GM21447 (cell line): ENCODE measurements at regions not wholly inside any gene's neighbourhood (a gene's known extent, or its start where the extent isn't known, plus 50 kb on each side); places are given as distances from the start of the nearest gene placed in this dataset.
"Not testable (repeated sequence)": the region's sequence is repeated elsewhere in the genome, so short reads cannot be mapped to it uniquely, and the experiment has no call there.

Experiments used
- ATAC-seq: cut with Tn5 transposase; IDR thresholded peaks from one replicate; pipeline ENCODE4 v1.9.1; 2021; ENCODE audit not compliant: unreplicated experiment

DNA sequence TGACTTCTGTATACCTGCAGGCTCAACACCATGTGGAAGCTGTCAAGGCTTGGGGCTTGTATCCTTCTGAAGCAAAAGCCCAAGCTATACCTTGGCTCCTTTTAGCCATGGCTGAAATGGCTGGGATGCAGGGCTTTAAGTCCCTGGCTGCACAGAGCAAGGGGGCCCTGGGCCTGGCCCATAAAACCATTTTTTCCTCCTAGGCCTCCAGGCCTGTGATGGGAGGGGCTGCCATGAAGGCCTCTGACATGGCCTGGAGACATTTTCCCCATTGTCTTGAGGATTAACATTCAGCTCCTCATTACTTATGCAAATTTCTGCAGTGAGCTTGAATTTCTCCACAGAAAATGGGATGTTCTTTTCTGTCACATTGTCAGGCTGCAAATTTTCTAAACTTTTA lies 878.0 kb upstream of the SOX11 start:
- ATAC-seq = not testable (repeated sequence)

DNA sequence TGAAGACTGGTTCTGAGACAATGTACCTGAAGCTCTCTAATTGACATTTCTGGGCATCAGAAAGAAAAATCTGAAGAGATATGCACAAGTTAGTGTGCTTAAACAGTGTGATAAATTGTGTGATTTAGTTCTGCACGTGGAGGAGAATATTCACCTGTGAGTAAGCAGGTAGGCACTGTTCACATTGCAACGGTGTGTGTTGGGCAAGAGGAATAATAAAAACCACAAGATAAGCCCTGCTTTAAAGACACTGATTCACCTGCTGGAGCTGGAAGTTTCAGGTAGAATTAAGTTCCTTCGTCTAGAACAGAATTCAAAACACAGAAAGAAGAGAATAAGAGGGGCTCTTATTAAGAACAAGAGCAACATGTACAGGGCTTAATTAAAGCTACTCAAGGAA lies 864.3 kb upstream of the SOX11 start:
- ATAC-seq = no peak

DNA sequence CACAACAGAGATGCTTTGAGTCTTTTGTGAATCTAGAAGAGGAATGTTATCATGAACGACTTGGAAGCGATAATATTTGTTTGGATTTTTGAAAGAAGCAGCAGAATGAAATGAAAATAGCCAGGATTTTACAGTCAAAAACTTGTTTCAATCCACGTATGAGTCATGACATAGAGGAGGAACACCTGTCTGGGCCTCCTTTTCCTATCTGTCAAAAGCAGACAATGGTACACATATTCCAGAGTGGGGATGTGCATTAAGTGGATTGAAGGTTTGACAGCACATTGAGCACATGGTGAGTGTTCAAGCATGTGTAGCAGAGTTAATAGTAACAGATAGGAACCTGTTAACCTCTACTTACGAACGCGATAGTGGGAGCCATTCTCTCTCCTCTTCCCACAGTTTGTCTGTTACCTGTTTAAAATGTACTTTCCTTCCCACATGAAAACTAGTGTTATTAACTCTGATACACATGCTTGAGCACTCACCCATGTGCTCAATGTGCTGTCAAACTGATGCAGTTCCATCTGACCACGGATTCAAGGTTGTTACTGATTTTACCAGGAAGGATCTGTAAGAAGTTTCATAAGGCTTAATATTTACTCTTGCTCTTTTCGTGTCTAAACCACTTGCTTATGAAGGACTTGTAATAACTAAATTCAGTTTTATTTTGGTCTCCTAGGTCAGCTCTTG lies 863.4 kb upstream of the SOX11 start:
- no peak for ATAC-seq

DNA sequence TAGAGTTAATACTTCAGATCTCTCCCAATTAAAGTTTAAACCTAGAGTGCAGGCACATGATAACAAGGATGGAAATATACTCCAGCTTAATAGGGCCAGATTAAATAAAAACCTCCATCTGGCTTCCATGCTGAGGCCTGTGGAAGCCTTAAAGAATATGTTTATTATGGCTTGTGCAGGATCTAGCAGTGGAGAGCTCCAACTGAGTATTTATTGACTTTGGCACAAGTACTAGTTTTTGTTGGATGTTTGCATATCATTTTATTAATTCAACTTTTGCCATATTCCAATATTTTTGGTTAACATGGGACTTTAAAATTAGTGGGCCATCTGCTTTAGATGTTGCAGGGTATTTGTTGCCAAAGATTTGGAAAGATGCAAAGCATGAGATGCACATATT lies 860.4 kb upstream of the SOX11 start:
- ATAC-seq = no peak

DNA sequence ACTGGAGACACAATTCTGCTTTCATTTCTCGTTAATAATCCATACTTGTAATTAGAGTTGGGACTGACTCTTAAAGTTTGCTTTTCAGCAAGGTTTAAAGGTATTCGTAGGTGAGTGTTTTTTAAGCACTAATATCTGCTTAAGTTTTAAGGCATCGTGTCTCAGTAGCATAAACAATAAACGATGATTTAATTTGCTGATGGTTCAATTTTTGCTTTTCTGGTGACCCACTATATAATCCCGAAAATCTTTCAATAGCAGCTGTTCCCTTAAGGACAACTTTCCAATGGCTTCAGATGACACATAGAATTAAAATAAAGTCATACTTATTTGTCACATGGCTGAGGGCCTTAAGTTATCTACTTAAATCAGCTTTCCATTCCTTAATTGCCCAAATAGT lies 859.5 kb upstream of the SOX11 start:
- no peak for ATAC-seq

DNA sequence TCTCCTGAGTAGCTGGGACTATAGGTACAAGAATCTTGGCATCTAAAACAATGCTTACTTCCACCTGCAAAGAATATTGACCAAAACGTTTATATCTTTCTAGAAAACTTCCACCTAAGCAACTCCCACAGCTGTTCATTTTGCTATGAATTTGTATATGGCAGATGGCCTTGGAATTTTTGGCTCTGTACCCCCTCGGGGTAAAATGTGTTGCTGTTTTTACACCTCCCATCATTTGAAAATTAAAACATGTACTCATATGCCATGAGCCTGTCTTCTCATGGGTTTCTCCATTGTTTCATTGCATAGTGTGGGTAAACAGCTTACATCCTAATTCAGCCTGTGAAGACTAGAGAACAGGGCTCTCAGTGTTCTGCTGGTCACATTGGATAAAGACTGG lies 853.6 kb upstream of the SOX11 start:
- no peak for ATAC-seq

DNA sequence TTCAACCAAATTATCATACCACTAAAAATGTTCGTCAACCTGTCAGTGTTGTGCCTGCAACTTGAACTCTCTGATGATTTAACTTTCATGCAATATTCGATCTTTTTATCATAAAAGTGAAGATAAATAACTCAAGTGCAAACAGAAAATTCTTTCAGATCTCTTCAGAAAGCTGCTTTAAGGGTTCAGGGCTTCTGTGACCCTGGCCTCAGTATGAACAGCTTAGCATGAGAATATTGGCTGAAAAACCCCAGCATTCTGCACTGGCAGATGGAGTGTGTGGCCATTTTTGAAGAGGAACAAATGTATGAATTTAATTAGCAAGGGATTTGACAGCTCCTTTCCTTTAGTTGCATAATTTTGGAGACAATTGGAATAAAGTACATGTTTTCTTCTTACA lies 851.4 kb upstream of the SOX11 start:
- ATAC-seq = no peak

DNA sequence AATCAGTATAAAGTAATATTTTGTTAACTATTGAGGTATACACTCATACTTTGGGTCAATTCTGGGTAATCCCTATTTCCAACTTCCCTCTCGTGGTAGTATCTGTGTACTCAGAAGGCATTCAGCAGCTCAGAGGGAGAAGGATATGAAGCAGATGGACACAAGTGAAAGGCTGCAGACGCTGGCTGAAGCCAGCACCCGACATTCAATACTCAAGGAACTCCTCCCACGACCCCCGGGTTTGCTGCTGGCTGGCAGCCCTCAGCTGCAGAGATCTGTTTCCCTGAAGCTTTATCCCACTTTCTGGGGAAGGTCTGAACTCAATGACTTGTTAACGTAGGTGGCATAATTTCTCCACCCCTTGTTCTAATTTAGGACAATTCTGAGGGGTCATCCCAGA lies 847.3 kb upstream of the SOX11 start:
- ATAC-seq = no peak

DNA sequence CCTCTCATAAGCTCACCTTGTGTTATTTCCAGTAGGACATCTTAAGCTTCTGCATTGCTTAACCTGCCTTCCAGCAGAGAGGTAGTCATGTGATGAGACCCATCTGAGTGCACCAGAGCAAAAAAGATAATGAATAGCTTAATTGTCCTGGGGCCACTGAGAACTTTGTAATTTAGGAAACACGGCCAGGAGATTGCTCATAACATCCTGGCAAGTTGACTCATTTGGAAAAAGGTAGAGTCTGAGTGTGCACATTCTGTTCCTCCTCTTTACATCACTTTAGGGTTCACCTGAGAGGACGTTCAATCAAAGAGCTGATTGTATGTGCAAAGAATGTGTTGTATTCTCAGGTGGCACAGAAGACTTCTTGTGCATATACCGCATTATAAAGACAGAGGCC lies 830.2 kb upstream of the SOX11 start:
- no peak for ATAC-seq

DNA sequence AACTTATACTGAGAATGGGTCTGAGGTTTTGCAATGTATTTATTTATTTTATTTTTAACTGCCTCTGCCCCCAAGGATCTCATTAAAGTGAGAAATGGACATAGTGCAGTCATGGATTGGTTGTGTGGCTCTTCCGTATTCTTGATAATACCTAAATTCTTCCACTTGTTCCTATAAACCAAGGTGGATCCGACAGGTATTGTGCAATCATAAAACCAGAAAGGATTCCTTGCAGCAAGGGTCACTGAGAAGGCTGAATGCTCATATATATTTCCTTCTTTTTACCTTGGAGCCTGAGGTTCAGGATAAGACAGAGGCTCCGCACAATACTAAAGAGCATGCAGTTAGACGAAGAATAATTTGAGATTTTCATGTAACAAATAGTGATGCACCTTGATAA lies 826.0 kb upstream of the SOX11 start:
- ATAC-seq = no peak

DNA sequence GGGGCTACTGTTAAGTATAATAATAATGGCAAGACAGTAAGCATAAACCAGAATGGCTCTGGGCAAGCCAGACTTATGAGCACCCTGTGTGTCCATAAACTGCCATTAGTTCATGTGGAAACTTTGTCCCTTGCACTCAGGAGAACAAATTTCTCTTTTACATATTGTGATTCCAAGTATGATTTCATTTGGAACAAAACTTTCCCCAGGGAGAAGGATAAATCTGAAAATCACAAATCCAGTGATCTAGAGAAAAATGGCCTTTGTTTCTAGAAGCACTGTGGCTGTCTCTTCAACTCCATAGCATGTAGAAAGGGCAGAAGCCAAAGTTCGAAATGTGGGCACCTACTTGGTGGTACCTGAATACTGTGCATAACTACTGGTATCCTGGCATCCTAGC lies 823.7 kb upstream of the SOX11 start:
- ATAC-seq = no peak

DNA sequence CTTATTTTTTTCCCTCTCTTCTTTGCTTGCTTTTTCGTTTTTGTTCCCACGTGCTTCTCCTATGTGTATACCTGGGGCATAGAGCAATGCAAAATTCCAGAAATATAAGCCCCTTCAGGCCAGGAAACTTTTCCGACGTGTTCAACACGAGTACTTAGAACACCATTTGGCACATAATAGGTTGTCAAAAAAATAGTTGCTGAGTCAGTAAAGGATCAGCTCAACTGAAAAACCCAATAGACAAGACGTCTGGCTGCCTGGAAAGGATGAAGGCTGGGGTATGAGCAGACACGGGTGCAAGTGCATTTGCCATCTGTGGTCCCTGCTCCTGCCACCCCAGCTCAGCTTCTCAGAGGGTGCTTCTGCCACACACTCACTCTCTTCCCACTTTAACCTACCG lies 823.0 kb upstream of the SOX11 start:
- no peak for ATAC-seq

DNA sequence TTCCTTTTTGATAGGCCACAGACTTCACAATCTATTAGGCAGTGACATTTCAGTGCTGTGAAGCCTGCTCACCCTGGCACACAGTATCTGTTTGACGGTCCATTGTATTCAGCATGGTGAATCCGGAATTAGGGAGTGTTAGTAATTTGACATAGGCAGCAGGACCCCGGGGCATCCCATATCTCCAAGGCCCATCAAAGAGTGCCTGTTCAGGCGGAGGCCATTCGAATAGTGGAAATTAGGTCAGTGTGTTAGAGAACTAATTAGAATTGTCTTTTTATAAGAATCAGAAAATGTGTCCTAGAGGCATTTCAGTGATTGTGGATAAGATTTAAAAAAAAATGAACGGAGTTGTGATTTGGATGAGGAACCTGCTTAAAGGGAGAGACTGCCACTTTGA lies 818.8 kb upstream of the SOX11 start:
- no peak for ATAC-seq

DNA sequence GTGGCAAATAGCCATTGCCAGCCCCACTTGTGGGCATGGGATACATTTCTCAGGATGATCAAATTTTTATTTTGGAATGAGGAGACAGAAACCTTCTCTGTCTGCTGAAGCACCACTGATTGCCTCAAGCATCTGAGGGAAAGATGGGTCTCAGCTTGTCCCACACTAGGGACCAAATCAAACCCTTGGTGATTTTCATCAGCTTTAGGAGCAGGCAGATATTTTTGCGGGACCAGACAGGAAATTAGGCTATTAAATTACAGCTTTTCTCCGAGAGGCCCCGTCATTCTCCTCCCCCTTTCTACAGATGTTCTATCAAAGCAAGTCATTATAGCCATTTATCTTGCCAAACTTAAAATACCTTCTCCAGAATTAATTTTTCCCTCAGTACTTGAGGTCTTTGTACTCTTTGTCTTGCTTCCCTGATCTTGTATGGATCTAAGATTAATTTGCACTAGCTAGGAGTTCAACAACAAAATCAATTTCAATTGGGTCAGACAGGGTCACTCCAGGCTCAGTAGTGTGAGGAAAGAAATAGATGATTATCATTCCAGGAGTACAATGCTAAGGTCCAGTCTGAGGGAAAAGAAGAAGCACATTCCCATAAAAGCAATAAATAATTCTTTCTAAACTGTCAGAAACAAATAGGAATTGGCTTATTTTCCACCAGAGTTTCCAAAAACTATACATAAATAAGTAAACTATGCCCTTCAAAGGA lies 818.1 kb upstream of the SOX11 start:
- ATAC-seq = no peak

DNA sequence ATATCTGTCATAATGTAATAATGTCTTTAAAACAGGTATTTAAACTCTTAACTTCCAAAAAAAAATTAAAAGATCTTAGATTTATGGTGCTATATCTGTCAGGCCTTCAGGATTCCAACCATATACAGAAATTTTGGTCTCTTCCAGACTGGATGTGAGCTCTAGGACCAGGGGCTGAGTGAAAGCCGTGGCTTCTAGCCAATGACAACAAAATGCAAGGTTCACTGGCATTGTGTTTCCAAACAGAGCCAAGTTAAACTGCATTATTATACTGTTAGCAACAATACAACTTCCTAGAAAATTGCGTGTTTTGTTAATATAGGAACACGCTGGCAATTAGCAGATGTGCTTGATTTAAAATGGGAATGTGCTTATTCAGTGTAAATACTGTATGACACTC lies 809.8 kb upstream of the SOX11 start:
- no peak for ATAC-seq

DNA sequence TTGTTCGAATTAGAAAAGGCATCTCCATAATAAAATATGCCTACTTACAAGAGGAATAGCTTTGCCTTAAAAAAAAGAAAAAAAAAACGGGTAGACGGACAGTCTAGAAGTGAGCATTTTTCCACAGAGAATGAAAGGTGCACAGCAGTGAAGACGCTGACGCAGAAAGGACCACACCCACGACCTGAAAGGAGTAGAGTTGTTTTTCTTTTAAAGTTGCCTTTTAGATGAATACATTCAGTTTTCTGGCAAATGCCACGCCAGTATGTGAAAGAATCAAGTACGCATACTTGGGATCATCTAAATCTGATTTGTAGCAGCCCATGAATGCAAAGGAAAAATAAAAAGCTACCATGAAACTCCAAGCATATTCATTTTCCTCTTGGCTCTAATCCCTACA lies 809.2 kb upstream of the SOX11 start:
- ATAC-seq = no peak

DNA sequence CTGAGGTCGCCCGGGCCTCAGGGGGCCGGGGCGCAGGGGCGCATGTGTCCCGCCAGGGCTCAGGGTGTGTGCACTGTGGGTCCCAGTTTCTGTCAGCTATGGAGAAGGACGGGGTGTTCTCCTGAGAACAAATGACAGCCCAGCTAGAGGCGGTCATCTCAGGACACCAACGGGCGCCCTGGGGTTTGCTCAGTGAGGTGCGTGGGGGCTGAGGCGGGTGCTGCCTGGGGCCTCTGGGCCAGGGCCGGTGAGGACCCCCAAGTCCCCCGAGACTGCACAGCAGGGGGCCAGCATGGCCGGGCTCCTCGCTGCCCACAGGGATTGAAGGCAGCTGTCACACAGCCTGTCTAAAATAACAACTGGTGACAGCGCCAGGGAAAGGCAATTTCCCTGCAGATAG lies 808.8 kb upstream of the SOX11 start:
- ATAC-seq = no peak

DNA sequence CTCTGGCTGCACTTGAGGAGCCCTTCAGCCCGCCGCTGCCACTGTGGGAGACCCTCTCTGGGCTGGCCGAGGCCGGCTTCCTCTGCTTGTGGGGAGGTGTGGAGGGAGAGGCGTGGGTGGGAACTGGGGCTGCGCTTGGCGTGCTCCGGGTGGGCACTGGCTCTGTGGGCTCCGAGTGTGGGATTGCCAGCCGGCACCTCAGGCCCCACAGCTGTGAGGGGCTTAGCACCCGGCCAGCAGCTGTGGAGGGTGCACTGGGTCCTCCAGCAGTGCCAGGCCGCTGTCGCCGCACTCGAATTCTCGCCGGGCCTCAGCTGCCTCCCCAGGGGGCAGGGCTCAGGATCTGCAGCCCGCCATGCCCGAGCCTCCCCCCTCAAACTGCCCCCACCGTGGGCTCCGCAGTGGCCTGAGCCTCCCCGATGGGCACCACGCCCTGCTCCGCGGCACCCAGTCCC lies 808.0 kb upstream of the SOX11 start:
- no peak for ATAC-seq

DNA sequence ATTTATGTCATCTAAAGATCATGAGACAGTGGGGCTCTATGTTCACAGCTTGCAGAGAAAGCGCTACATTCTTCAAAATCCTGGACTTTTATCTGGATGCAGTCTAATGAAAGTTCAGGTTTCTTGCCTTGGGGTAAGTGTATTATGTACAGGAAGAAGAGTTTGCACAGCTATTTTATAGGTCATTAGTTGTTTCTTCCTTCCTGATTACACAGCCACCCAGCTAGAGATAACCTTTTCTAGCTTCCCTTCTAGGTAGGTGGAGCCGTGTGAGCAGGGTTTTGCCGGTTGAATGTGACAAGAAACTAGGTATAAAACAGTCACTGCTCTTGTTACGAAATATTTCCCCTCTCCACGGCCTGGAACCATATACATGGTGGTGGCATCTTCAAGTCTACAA lies 800.8 kb upstream of the SOX11 start:
- ATAC-seq = no peak

DNA sequence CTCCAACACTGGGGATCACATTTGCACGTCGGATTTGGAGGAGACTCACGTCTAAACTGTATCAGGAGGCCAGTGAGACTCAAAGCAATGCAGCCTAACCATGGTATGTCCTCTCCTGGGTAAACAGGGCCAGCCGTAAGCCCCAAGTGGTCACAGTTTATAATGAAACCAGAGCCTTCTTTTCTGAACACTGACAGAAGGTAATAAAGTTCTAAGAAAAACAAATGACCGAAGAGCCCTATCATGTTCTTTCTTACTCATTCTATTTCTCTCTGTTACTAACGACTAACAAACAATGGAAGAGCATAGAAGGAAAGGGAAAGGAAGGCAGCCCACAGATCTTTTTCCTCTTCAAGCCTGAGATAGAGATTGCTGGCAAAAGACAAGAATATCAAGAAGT lies 796.8 kb upstream of the SOX11 start:
- ATAC-seq = no peak

DNA sequence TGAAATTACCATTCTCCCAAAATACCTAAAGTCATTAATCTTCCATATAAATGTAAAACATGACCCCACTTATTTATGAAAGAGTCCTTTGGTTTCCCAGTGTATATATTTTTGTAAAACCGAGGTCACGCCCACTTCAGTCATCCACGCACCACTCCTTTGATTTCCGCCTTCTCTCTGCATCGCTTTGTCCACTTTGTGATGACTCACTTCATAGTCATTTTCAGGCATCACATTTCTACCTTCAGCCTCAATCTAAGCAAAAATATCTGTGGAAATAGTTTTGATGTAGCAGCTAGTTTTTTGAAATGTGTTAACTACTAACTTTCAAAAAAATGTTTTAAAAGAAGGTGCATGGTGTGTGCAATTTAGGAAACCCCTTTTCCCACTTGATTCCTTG lies 793.5 kb upstream of the SOX11 start:
- no peak for ATAC-seq

DNA sequence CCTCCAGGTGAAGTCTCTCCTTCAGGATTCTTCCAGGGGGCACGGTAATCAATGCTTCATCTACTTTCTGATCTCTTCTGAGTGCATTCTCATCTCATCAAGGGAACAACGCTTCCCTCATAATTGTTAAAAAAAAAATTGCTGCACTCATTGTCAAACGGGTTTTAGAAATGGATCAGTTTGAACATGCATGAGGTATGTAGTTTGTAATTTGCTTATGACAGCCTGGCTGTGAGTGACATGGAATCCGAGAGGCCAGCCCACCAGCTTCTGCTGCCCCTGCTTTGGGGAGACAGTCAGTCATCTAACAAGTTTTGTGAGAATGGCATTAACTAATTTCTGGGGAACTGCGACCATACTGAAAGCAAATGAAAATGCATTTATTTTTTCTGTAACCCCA lies 791.9 kb upstream of the SOX11 start:
- ATAC-seq = no peak
